ENCODE measurements at regions not wholly inside any gene's neighbourhood (a gene's known extent, or its start where the extent isn't known, plus 50 kb on each side); places are given as distances from the start of the nearest gene placed in this dataset.

DNA sequence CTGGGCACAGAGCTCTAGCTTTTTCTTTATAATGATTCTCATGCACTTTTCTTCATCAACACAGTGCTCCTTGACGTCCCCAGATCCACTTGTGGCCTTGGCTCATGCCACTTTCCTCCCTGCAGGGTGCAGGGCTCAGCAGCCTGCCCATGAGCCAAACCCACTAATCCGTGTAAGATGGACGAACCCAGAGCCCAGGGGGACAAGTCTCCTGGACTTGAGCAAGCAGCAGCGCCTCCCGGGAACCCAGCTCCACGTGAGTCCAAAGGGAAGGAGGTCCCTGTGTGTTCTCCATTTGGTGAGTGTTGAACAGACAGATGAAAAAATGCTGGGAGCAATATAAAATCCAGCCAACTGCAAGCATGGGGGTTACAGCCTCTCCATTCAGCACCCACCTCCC, 470.6 kb upstream of the HS6ST1 start:
- TF ChIP-seq, protein P1, sequence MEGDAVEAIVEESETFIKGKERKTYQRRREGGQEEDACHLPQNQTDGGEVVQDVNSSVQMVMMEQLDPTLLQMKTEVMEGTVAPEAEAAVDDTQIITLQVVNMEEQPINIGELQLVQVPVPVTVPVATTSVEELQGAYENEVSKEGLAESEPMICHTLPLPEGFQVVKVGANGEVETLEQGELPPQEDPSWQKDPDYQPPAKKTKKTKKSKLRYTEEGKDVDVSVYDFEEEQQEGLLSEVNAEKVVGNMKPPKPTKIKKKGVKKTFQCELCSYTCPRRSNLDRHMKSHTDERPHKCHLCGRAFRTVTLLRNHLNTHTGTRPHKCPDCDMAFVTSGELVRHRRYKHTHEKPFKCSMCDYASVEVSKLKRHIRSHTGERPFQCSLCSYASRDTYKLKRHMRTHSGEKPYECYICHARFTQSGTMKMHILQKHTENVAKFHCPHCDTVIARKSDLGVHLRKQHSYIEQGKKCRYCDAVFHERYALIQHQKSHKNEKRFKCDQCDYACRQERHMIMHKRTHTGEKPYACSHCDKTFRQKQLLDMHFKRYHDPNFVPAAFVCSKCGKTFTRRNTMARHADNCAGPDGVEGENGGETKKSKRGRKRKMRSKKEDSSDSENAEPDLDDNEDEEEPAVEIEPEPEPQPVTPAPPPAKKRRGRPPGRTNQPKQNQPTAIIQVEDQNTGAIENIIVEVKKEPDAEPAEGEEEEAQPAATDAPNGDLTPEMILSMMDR (conservative IDR thresholded peaks at IDR 0.05; ENCODE audit: low read depth, low read length) = no peak
- TF ChIP-seq EZH2phosphoT487 (IDR thresholded peaks at IDR 0.05; ENCODE audit: borderline replicate concordance, low read length) (no peak), EZH2 (IDR thresholded peaks at IDR 0.05; ENCODE audit: low read length, unreplicated experiment) (no peak)
